ENCODE measurements at regions not wholly inside any gene's neighbourhood (a gene's known extent, or its start where the extent isn't known, plus 50 kb on each side); places are given as distances from the start of the nearest gene placed in this dataset.

DNA sequence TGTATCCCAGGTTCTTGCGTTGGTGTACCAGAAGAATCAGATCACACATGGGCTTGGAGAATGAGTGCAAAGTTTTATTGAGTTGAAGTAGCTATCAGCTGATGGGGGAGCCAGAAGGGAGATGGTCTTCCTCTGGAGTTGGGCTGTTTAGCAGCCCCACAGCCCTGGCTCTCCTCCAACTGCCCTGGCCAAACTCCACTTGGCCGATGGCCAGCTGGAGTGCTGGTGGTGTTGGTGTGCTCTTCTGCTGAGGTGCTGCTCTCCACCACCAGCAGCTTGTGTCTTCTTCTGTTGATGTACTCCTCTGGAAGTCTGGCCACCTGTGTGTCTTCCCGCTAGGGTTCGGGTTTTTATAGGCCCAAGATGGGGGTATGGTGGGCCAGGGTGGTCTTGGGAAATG, 172.8 kb downstream of the TINAG start:
- TF ChIP-seq, protein P1, sequence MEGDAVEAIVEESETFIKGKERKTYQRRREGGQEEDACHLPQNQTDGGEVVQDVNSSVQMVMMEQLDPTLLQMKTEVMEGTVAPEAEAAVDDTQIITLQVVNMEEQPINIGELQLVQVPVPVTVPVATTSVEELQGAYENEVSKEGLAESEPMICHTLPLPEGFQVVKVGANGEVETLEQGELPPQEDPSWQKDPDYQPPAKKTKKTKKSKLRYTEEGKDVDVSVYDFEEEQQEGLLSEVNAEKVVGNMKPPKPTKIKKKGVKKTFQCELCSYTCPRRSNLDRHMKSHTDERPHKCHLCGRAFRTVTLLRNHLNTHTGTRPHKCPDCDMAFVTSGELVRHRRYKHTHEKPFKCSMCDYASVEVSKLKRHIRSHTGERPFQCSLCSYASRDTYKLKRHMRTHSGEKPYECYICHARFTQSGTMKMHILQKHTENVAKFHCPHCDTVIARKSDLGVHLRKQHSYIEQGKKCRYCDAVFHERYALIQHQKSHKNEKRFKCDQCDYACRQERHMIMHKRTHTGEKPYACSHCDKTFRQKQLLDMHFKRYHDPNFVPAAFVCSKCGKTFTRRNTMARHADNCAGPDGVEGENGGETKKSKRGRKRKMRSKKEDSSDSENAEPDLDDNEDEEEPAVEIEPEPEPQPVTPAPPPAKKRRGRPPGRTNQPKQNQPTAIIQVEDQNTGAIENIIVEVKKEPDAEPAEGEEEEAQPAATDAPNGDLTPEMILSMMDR (IDR thresholded peaks at IDR 0.05; ENCODE audit: low read depth, low read length, poor library complexity, severe bottlenecking): no peak
- TF ChIP-seq EZH2phosphoT487 (IDR thresholded peaks at IDR 0.05; ENCODE audit: borderline replicate concordance, low read length): no peak

Data from DOHH2 (cell line).